ELF-1 (cell line): ENCODE measurements at regions not wholly inside any gene's neighbourhood (a gene's known extent, or its start where the extent isn't known, plus 50 kb on each side); places are given as distances from the start of the nearest gene placed in this dataset.
"Not testable (repeated sequence)": the region's sequence is repeated elsewhere in the genome, so short reads cannot be mapped to it uniquely, and the experiment has no call there.

ENCODE experiments used
- DNase-seq: peaks from one replicate; pipeline ENCODE4 v3.0.0-alpha.2; 2016; ENCODE audit warnings: low read depth, low spot score

DNA sequence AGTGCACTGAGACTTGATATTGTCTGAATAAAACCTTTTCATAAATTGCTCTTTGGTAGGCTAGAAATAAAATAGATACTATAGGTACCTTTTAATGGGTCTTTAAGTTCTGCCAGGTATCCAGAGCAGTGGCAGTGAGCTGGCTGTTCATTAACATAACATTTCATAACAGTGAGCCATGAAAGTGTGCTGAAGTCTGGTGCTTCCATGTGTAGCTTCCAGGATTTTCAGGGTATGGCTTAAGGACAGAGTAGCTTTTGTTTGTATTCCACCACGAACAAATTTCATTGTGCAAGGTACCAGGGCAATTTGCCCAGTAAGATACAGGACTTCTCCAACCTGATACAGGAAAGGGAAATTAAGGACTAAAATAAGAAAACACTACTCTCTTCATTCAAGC lies 124.7 kb upstream of the NANOGP8 start:
- no peak for DNase-seq

DNA sequence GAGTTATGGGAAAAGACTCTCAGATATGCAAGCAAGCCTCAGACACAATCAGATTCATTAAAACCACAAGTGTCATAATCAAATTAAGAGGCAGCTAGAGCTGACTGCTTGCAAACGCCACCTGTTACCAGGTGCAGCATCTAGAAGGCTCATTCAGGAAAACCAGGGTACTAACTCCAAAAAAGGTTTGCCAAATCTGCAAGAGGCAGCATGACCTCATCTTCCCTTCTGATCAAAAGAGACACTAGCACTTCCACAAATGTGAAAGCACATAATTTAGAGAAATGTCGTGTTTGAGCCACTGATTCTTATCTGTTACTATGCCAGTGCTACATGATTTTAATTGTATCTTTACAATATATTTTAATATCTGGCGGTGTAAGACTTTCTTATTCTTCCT lies 123.3 kb upstream of the NANOGP8 start:
- DNase-seq, result no peak

DNA sequence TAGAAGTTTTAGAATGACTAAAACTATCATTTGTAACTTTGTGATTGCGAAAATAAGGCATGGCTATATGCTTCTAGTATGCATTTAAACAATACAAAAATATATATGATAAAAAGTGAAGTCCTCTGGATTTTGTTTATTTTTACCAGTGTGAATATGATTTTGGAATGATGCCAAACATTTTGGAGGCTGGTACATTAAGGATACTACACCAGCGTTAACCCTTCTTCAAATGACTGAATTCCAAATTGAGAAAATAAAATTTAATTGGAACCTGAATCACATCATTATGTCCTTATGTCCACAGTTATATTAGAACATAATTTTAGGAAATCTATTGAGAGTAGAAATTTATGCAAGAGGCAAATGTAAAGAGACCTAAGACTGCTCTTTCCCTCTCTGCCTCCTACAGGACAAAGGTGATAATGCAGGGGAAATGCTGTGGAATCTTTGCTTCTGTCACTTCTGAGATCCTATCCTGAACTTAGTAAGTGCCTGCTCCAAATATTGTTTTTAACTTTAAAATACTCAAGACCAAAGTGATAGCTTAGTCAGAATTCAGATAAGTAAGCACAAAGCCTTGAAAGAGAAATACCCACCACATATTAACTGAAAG lies 121.1 kb upstream of the NANOGP8 start:
- DNase-seq, result no peak

DNA sequence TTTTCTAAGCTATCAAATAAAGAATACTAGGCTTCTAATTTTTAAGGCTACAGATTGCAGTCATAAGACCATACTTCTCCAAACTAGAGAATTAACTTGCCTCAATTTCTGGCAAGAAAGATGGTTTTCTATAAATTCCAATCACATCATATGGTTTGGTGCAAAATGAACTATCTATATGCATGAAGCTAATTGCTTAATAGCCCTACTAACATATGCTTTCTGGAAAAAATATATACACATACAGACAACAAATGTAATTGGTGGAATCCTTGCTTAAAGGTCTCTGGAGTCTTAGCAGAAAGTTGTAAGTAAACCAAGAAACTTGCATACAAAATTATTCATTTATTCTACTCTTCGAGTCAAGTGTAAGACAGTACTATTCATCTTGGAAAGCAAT lies 113.1 kb upstream of the NANOGP8 start:
- no peak for DNase-seq

DNA sequence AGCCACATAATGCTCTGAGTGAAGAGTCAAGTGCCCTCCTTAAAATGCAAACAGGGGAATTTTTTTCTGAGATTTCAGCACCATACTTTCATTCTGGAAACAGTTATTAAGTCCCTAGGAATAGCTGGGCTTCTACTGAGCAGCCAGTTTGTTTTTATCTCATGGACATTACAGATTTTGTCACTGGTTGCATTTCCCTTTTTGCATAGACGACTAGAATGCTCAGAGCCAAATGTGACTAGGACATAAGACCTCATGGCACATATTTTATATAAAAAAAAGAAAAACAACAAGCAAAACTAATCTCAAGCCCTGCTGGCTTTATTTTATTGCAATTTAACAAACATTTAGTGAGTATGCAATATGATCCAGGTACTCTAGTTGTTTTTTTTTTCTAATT lies 112.7 kb upstream of the NANOGP8 start:
- DNase-seq, result no peak

DNA sequence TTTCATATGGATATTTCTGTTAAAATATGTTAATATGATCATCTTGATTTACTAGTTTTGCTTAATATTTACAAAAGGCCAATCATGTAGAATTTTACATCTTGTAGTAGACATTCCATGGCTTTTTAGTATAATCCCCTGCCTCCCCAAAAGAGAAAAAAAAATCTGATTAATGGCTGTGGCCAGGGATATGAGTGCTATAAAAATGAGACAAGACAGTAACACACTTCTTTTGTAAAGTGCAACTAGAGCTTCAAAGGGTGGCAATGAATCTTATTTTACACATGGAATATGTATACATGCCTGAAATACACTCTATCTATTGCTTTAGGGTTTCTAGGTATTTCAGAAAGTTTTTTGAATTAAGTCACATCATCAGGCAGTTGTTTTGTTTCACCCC lies 112.2 kb upstream of the NANOGP8 start:
- no peak for DNase-seq

DNA sequence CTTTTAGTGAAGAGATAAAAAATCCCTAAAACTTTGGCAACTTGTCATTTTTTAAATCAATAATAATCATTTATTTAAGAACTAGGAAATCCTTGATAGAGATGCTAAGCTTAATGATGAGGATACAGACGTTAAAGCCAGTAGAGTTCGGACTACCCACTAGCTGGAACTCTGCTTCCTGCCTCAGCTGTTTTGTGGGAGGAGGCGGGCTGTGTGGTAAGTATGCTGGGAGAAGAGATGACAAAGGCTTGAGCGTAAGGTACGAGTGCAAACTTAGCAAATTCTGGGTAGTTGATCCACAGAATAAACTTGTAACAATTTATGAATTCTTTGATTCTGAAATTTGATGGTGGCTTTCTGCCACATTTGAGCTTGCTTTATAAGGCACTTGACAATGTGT lies 111.2 kb upstream of the NANOGP8 start:
- DNase-seq, result no peak

DNA sequence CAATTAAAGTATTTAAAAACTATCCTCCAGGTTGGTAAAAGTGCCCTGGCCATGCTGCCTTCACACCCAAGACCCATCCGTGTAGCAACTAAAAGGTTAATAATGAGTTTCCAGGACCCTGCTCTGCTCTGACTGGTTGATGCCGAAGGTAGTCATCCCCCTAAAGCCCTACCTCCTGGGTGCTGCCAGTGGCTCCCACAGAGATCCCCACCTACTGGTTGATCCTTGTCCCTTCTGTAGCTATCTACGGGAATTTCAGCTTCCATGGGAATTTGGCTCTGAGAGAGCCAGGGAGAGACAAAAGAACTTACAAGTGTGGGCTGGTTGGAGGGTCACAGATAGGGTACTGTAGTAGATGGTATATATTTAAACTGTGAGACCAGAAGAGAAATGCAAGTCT lies 110.6 kb upstream of the NANOGP8 start:
- peak; percentile 11 for DNase-seq

DNA sequence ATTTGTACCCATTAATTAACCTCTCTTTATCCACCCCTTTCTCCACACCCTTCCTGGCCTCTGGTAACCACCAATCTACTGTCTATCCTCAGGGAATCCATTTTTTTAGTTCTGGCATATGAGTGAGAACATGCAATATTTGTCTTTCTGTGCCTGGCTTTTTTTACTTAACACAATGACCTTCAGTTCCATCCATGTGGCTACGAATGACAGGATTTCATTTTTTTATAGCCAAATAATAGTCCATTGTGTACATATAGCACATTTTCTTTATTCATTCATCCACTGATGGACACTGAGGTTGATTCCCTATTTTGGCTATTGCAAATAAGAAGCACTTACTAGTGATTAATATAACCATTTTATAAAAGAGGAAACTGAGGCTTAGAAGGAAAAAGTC lies 109.9 kb upstream of the NANOGP8 start:
- no peak for DNase-seq

DNA sequence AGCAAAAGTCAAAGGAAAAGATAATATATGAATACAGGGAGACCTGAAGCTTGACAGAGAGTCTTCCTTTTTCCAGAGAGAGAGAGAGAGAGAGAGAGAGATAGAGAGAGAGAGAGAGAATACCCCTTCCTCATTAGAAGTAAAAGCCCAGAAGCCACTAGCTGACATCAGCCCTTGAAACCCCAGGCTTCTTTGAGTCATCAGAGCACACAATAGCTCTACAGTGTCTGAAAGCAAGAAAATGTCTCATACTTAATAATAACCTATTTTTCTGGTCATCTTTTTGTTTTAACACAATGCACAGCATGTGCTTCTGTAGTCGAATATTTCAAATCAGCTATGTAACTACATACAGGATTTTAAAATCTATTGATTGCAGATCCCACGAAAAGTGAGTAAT lies 109.2 kb upstream of the NANOGP8 start:
- no peak for DNase-seq

DNA sequence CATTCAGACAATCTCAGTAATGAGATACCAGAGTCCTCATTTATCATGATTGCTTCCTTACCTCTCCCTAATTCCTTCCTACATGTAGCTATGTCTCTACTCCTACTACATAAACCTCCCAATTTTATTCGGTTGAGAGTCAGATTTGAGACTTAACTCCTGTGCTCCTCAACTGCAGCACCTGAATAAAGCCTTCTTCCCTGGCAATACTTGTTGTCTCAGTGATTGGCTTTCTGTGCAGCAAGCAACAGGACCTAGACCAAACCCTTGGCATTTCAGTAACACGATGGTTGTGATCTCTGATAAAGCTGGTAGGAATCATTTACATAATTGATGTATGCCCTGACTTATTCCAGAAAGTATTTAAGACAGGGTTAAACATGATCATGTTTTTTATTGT lies 106.7 kb upstream of the NANOGP8 start:
- DNase-seq, result no peak

DNA sequence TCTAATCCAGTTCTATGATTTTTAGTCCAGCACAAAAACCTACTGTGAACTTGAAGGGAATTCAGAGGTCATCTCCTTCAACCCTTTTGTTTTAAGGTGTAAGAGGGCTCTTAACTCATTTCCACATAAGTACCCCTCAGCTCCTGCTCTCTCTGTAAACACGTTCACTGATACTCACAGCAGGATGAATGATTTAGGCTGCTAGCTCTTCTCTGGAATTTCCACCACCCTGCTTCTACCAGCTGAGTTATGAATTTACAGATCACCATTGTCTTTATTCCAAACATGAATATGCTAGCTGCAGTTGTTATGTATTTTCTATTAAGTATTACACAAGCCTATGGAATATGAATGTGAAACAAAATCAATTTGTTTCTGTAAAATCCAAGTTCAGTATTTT lies 101.3 kb upstream of the NANOGP8 start:
- no peak for DNase-seq

DNA sequence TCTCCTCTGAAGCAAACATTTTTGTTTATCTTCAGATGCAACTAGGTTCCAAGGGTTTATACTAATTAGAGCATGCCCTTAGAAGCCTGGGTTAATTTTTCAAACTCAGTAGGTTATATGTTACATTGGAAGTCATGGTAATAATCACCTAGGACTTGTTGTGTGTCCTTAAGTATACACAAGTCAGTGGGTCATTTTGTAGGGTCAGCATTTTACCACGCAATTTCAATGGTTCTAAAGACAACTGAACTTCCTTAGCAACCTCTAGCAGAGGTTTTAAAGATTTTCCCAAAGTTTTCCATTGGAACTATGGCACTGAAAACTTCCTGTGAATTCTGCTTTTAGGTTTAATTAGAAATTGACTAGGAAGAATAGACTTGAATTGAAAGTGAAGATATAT lies 99.6 kb upstream of the NANOGP8 start:
- no peak for DNase-seq

DNA sequence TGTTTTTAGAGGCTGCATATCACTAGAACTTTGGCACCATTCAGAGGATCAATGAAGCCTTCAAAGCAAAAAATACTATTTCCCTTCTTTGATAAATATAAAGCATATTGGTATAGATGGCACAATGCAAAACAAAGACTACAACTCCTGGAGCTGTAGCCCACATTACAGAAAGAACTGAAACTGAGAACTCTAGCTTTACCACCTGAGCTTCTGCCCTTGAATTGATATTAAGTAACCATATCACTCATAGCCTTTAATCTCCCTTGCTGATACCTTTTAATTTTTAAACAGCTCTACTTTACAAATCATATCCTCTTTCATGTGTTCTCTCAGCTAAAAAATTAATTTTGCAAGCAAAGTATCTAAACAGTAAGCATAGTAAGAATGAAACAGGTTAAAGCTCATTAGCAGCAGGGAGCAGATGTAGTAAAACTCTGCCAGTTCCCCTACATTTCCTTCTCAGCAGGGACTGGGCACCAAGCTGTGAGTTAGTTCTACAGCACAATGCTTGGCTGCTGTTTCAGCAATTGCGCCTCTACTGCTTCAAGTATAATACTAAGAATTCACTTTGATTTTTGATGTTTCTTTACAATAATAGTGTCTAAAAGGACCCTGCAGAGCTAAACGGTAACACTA lies 97.9 kb upstream of the NANOGP8 start:
- DNase-seq, result peak; percentile 23

DNA sequence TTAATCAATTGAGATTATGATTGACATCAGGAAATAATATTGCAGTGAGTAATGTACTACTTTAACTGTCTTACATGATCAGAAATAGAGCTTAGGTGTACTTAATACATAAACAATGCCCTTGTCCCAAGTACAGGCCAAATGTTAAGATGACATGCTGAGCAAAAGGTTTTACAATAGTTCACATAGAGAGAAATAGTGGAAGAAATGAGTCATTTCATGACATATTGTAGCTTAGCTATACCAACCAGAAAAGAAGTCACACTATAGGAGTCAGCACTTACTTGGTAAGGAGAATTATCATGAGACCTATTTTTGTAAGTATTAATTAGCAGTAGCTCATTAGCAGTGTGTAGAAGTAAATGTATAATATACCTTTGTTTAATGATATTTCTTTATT lies 96.4 kb upstream of the NANOGP8 start:
- DNase-seq, result no peak

DNA sequence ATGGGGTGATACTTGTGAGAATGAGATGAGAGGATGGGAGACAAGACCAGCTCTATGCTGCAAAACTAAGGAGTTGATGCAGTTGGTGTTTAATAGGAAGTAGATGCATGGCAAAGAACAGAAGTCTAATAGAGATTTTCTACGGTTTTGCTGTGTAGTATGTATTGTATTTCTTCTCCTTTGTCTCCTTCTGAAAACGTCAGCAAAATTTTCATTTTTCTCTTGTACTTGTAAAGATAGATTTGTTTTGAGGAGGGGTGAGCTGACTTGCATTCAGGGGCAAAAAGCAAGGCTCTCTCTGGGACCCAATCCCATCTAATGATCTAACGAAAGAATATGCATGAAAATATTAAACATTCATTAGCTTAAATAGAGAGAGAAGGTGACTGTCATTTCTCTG lies 94.6 kb upstream of the NANOGP8 start:
- no peak for DNase-seq

DNA sequence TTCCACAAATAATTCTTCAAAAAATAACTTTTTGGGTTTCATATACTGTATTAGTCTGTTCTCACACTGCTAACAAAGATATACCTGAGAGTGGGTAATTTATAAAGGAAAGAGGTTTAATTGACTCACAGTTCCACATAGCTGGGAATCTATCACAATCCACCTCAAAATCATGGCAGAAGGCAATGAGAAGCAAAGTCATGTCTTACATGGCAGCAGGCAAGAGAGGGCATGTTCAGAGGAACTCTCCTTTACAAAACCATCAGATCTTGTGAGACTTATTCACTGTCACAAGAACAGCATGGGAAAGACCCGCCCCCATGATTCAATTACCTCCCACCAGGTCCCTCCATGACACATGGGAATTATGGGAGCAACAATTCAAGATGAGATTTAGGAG lies 93.1 kb upstream of the NANOGP8 start:
- DNase-seq, result not testable (repeated sequence)

DNA sequence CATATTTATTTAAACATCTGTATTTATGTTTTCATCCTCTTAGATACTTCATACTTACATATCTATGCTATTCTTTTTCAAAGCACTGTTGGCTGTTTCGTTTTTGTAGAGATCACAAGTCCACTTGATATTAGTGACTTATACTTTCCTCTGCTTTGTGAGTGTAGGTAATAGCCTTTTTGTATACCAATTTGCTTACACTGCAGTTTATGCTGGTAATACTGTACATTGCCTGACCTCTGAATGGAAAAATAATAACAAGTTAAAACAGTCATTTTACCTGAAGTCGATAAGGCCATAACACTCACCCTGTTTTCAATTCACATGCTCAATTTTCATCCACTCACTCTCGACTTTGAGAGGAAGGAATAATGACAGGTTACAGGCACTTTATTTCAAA lies 89.9 kb upstream of the NANOGP8 start:
- DNase-seq, result no peak

DNA sequence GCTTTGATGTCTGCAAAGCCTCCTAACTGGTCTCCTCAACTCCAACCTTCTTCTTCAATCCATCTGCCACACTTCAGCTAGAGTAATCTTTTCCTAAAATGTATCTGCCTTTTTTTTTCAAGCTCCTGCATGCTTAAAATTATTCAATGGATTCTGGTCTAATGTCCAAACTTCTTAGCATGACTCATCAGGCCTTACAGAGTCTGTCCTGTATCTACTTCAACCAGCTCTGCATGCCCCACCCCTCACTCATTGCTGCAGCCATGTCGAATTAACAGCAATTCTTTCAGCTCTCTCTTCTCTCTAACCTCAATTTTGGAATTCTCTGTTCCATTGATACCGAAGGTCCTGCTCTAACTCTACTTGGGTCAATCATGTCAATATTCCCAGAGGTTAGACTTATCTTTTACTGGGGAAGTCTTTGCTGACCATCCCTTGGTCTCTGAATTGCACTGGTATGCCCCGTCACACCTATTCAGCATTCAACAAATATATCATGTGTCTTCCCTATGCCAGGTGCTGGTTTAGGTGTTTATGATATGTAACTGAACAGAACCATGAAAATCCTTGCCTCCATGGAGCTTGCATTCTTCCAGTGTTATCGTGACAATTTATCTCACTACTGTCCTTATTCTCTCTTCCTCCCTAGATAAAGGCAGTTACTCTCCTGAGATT lies 88.5 kb upstream of the NANOGP8 start:
- DNase-seq, result no peak

DNA sequence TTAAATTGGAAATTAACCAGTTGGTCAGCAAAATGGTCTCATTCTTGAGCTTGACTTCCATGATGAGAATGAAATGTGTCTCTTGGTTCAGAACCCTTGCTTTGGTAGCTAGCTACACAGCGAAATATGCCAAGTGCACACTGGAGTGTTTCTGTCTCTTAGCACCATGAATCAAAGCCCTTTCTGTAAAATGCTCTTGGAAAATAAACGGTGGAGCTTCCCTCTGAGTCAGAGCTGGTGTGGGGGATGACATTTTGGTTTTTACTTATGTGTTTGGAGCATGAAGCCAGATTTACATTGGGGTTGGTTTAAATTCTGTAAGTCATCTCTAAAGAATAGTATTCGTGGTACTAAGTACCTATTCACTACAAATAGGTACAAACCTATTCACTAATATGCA lies 85.1 kb upstream of the NANOGP8 start:
- DNase-seq, result no peak

DNA sequence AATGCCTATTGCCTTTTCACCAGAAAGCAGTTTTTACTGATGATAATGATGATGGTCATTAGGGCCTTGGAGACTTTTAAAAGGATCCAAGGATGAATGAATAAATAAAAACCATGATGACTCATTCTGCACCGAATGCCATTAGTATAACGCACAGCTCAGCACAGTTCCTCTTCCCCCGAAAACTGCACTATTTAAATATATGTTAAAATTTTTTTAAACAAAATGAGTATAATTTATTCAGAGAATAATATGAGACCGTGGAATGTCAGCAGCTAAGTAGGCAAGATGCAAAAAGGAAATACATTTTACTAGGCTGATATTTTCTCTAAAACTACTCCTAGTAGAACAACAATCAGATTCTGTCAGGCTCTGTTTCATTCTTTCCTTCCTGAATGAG lies 83.4 kb upstream of the NANOGP8 start:
- no peak for DNase-seq

DNA sequence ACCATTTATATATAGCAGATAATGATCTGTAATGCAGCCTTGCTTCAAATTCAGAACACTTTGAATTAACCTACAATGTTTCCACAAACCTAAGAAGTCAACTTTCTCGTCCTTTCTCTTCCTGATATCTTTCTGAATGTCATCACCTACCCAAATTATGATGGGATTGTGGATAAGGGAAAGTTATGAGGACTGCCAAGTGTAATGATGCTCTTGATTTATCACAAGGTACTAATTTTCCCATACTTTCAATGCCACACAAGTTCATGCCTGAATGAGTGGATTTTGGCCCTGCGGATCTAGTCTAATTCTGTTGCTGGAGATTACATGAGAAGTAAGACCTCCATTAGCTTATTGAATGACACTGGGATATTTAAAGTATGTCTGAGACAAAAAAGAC lies 82.6 kb upstream of the NANOGP8 start:
- no peak for DNase-seq

DNA sequence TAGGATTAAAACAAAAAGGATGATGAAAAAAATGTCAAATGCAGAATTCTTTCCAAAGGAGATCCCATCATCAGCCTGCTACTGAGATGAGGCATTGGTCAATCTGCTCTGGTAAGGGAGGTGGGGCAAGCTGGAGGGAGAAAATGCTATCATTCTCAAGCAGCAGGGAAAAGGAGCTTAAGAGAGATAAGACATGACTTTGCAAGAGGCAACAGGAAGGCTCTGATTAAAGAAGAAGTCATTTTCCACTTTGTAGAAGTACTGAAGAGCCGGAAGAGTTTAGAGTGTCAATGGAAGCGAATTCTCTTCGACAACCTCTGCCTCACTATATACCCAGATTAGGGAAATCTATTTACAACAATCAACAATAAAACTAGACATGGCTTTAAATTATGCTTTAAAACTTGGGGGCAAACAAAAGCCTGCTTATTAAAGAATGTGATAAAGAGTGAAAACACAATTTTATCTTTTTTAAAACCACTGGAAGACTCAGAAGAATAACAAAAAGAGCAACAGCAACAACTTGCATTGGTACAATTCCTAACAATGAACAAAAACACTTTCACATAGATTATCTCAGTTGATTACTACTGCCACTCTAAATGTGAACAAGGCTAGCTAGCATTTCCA lies 81.8 kb upstream of the NANOGP8 start:
- DNase-seq, result peak; percentile 10
